MM.1S (cell line): ENCODE measurements at regions not wholly inside any gene's neighbourhood (a gene's known extent, or its start where the extent isn't known, plus 50 kb on each side); places are given as distances from the start of the nearest gene placed in this dataset.

Experiments used
- EZH2 ChIP-seq: fragments of 300-600 bp; sonication (generic); optimal IDR thresholded peaks from 2 replicates; pipeline ENCODE3; 2017; ENCODE audit warnings: low read depth, mild to moderate bottlenecking, antibody characterized with exemption, low read length, mixed read lengths
- TF ChIP-seq, protein P1 (sequence below): fragments of 300-600 bp; sonication (generic); IDR thresholded peaks from 2 replicates; pipeline ENCODE4 v1.5.1; 2016; ENCODE audit warnings: antibody characterized with exemption, low read length, mixed read lengths

DNA sequence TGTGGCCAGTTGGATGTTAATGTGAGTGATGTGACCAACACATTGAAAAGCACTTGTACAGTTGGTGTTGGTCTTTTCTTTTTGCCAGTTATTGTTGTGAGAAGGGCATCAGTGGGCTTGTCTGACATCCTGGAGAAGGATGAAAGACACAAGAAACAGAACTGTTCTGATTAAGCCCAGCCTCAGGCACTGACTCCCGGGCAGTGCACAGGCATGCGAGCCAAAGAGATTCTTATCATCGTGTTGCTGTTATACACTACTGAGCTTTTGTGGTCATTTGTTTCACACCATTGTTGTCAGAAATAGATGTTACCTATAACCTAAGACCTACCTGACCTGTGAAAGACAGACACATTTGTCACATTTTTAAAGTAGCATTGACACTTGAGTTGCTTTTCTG is 236.8 kb upstream of the CA10 start:
- TF ChIP-seq, protein P1, sequence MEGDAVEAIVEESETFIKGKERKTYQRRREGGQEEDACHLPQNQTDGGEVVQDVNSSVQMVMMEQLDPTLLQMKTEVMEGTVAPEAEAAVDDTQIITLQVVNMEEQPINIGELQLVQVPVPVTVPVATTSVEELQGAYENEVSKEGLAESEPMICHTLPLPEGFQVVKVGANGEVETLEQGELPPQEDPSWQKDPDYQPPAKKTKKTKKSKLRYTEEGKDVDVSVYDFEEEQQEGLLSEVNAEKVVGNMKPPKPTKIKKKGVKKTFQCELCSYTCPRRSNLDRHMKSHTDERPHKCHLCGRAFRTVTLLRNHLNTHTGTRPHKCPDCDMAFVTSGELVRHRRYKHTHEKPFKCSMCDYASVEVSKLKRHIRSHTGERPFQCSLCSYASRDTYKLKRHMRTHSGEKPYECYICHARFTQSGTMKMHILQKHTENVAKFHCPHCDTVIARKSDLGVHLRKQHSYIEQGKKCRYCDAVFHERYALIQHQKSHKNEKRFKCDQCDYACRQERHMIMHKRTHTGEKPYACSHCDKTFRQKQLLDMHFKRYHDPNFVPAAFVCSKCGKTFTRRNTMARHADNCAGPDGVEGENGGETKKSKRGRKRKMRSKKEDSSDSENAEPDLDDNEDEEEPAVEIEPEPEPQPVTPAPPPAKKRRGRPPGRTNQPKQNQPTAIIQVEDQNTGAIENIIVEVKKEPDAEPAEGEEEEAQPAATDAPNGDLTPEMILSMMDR: no peak
- TF ChIP-seq EZH2: no peak
